ENCODE measurements at regions not wholly inside any gene's neighbourhood (a gene's known extent, or its start where the extent isn't known, plus 50 kb on each side); places are given as distances from the start of the nearest gene placed in this dataset.

DNA sequence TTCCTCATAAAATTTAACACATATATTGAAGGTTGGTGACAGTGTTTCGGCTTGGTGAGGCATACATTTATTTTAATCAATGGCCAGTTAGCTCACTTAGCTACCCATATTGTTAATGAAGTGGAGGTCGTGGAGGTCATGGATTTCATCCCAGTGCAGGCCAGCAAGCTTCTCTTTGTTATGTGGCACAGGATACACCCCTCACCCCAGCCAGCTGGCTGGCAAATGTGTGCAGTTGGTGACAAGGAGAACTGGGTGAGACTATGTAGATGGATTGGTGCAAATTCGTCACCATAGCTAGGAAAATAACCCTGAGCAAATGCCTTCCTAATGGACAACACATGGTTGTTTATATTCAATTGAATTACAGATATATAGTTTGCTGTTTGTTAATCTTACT, 50.5 kb upstream of the FOXP2 start:
- no peak for DNase-seq (ENCODE audit: low read depth)
- no peak overlapping the region for H3K4me3 ChIP-seq (replicated peaks; ENCODE audit: low read depth, low read length)
- TF ChIP-seq, protein P1, sequence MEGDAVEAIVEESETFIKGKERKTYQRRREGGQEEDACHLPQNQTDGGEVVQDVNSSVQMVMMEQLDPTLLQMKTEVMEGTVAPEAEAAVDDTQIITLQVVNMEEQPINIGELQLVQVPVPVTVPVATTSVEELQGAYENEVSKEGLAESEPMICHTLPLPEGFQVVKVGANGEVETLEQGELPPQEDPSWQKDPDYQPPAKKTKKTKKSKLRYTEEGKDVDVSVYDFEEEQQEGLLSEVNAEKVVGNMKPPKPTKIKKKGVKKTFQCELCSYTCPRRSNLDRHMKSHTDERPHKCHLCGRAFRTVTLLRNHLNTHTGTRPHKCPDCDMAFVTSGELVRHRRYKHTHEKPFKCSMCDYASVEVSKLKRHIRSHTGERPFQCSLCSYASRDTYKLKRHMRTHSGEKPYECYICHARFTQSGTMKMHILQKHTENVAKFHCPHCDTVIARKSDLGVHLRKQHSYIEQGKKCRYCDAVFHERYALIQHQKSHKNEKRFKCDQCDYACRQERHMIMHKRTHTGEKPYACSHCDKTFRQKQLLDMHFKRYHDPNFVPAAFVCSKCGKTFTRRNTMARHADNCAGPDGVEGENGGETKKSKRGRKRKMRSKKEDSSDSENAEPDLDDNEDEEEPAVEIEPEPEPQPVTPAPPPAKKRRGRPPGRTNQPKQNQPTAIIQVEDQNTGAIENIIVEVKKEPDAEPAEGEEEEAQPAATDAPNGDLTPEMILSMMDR (IDR thresholded peaks at IDR 0.05; ENCODE audit: low read length, missing control alignments) = no peak

DNA sequence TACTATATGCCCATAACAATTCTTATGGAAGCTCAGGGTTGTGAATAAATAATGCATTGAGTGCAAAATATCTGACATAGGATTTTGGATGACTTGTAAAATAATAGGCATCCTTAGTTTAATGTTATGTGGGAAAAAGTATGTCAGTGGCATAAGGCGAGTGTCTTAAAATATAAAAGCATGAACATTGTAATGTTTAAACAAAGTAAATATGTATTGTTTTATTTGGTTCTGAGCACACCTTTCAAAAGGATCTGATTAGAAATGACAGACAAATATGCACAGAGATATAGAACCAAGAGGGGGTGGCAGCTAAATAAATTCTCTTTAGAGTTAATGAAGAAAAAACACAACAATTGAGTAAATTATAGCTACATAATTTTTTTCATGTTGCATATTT, 51.3 kb upstream of the FOXP2 start:
- TF ChIP-seq, protein P1 (IDR thresholded peaks at IDR 0.05; ENCODE audit: low read length, missing control alignments) = no peak
- no peak for DNase-seq (ENCODE audit: low read depth)
- no peak overlapping the region for H3K4me3 ChIP-seq (replicated peaks; ENCODE audit: low read depth, low read length)

DNA sequence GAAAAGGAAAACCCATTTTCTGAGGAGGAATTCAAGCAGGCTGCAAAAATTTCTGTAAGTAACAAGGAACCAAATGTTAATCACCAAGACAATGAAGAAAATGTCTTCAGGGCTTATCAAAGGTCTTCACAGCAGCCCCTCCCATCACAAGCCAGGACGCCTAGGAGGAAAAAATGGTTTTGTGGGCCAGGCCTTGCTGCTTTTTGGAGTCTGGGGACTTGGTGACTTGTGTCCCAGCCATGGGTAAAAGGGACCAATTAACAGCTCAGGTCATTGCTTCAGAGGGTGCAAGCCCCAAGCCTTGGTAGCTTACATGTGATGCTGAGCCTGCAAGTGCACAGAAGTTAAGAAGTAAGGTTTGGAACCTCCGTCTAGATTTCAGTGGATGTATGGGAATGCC, 55.7 kb upstream of the FOXP2 start:
- no peak overlapping the region for H3K4me3 ChIP-seq (replicated peaks; ENCODE audit: low read depth, low read length)
- DNase-seq (ENCODE audit: low read depth) = no peak
- TF ChIP-seq, protein P1 (IDR thresholded peaks at IDR 0.05; ENCODE audit: low read length, missing control alignments) = no peak

DNA sequence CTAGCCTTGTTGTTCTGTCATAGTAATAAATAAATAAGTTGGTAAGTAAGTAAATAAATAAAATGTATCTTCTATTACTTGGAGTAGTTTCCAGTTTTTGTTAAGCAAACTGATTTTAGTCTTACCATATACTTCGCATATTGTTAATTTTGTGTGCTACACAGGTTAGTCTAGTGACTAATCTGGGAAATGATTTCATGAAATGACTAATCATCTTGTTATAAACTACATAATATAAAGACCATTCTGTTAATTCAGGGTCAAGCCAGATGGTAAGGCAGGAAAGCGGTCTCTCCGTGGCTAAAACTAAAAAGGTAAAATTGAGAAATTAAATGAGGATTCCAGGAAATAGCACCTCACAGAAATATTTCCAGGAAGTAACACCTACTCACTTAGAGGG, 58.5 kb upstream of the FOXP2 start:
- H3K4me3 ChIP-seq (replicated peaks; ENCODE audit: low read depth, low read length) = no peak overlapping the region
- no peak for DNase-seq (ENCODE audit: low read depth)

DNA sequence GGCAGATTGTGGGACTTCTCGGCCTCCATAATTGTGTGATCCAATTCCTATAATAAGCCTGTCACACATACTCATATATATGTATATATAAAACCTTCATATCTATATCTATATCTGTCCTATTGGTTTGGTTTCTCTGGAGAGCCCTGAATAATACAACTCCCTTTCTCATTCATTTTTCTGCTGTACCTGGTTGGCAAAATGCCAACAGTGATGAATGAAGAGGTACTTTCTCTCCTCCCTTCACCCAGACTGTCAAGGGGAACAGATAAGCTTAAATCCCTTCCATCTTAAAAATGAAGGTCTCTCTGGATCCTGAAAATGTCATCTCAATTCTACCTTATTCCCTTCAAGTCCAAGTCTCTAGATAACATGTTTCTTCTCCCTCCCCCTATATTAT, 60.3 kb upstream of the FOXP2 start:
- DNase-seq (ENCODE audit: low read depth) = no peak
- TF ChIP-seq, protein P1 (IDR thresholded peaks at IDR 0.05; ENCODE audit: low read length, missing control alignments) = no peak
- H3K4me3 ChIP-seq (replicated peaks; ENCODE audit: low read depth, low read length) = no peak overlapping the region

More for the DNA sequence above, 58.5 kb upstream of the FOXP2 start:
- TF ChIP-seq, protein P1 (IDR thresholded peaks at IDR 0.05; ENCODE audit: low read length, missing control alignments) = no peak

DNA sequence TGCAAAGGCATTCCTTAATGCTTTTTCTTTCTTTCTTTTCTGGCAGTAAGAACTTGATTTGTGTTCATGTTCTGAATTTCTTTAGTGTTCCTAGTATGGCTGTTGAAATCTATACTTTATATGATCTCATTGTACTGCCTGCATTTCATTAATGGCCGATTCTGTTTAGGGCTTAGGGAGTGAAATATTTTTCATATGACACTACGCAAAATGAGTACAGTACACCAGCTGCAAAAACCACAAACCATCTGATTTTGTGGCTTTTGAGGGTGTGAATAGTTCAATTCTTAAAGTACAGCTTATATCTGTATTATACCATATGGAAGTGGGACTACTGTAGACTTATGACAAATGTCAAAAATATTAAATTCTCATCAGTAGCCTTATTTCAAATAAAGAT, 69.1 kb upstream of the FOXP2 start:
- peak; percentile 16 for DNase-seq (ENCODE audit: low read depth)
- TF ChIP-seq, protein P1 (IDR thresholded peaks at IDR 0.05; ENCODE audit: low read length, missing control alignments) = no peak
- H3K4me3 ChIP-seq (replicated peaks; ENCODE audit: low read depth, low read length) = no peak overlapping the region

DNA sequence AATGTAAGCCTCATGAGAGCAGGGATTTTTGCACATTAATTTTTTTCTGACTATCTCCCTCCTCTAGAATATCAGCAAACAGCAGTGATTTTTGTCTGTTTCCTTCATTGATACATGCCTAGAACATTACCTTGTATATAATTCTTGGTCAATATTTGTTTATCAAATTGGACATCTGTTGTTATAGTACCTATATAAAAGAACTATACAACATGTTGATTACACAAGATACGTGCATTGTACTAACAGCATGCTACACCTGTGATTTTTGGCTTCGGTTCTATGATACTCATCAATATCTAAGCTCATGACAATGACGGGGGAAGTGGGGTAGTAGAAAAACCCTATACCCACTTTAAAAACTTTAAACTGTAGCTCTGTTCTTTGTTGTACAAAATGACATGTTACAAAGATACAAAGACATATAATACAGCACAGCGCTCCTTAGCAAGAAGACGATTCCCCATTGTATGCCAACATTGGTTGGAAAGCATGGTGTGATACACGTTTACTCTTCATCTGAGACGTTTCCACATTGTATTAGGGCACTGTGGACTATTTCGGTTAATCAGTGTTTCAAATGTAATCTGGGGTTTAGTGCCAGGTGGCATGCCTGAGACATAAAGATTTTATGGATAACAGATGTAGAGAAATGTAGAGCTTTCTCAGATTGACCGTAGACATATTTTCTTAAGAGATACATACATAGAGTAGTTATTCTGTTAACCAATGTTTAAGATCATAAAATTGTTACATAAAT, 70.5 kb upstream of the FOXP2 start:
- TF ChIP-seq, protein P1 (IDR thresholded peaks at IDR 0.05; ENCODE audit: low read length, missing control alignments) = no peak
- DNase-seq (ENCODE audit: low read depth) = no peak
- H3K4me3 ChIP-seq (replicated peaks; ENCODE audit: low read depth, low read length) = no peak overlapping the region

Data from fibroblast of pulmonary artery (primary cell).